ENCODE measurements at regions not wholly inside any gene's neighbourhood (a gene's known extent, or its start where the extent isn't known, plus 50 kb on each side); places are given as distances from the start of the nearest gene placed in this dataset.

DNA sequence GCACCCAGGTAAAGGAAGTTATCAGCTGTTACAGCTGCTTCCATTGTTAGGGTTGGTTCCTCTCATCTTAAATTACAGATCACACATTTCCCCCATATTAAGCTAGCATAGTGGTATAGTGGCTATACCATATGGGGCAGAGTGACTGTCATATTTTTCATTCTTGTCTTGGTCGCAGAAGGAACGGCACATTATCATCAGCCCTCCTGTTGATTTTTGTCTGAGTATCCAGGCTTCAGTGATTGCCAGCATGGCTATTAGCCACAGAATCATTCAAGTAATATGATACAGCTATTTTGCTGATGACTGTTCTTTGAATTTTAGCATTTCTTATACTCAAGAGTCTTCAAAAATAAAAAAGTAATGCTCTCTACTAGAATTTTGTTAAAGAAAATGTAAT lies 240.9 kb downstream of the LIG4 start:
- H3K27ac ChIP-seq: no peak overlapping the region
- peaks cover 0 to 6% (median 0%) of the 10 kb centered on the region in 4 donors for H3K4me1 ChIP-seq
- H3K9me3 ChIP-seq: no peaks in the 10 kb centered on the region
- H3K27me3 ChIP-seq: no peaks in the 10 kb centered on the region
- intact Hi-C loops (cut with DNase I; ENCODE audit: low total_unique reads): no loop called here
- no peak for DNase-seq
- TF ChIP-seq POLR2A (IDR thresholded peaks at IDR 0.05) (no peak), POLR2AphosphoS5 (IDR thresholded peaks at IDR 0.05) (no peak), EP300 (IDR thresholded peaks at IDR 0.05) (no peak)
- TF ChIP-seq, protein P1, sequence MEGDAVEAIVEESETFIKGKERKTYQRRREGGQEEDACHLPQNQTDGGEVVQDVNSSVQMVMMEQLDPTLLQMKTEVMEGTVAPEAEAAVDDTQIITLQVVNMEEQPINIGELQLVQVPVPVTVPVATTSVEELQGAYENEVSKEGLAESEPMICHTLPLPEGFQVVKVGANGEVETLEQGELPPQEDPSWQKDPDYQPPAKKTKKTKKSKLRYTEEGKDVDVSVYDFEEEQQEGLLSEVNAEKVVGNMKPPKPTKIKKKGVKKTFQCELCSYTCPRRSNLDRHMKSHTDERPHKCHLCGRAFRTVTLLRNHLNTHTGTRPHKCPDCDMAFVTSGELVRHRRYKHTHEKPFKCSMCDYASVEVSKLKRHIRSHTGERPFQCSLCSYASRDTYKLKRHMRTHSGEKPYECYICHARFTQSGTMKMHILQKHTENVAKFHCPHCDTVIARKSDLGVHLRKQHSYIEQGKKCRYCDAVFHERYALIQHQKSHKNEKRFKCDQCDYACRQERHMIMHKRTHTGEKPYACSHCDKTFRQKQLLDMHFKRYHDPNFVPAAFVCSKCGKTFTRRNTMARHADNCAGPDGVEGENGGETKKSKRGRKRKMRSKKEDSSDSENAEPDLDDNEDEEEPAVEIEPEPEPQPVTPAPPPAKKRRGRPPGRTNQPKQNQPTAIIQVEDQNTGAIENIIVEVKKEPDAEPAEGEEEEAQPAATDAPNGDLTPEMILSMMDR (IDR thresholded peaks at IDR 0.05): no peak
- WGBS, 5 donors: 81 to 89% (median 86%) methylated on average over 2 of the region's 2 CpGs
- no peaks in the 10 kb centered on the region for H3K36me3 ChIP-seq
- H3K4me3 ChIP-seq: no peak overlapping the region

DNA sequence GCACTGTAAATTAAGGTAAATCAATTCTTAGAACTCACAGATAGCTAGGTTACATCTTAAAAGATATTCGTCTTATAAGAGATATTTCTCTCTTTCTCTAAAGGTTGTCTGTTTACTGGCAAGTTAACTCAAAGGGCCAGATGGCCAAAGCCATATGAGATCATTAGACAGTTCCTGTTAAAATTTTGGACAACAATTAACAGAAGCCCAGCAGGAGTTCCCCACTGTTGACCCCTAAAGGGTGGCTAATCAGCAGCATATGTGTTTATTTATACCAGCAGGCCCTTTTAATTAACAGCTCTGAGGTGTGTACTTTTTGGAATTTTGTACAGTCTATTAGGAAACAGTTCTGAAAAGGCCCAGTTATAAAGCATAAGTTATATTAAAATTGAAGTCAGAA lies 245.8 kb downstream of the LIG4 start:
- no peak for DNase-seq
- H3K27me3 ChIP-seq: no peaks in the 10 kb centered on the region
- WGBS, 5 donors: 83 to 99% (median 84%) methylated on average over 1 of the region's 1 CpG
- no peaks in the 10 kb centered on the region for H3K4me1 ChIP-seq
- intact Hi-C loops (cut with DNase I; ENCODE audit: low total_unique reads): no loop called here
- no peaks in the 10 kb centered on the region for H3K36me3 ChIP-seq
- no peak overlapping the region for H3K27ac ChIP-seq
- no peaks in the 10 kb centered on the region for H3K9me3 ChIP-seq
- no peak overlapping the region for H3K4me3 ChIP-seq
- TF ChIP-seq, protein P1 (IDR thresholded peaks at IDR 0.05): no peak
- TF ChIP-seq POLR2A (IDR thresholded peaks at IDR 0.05) (no peak), EP300 (IDR thresholded peaks at IDR 0.05) (no peak), POLR2AphosphoS5 (IDR thresholded peaks at IDR 0.05) (no peak)

DNA sequence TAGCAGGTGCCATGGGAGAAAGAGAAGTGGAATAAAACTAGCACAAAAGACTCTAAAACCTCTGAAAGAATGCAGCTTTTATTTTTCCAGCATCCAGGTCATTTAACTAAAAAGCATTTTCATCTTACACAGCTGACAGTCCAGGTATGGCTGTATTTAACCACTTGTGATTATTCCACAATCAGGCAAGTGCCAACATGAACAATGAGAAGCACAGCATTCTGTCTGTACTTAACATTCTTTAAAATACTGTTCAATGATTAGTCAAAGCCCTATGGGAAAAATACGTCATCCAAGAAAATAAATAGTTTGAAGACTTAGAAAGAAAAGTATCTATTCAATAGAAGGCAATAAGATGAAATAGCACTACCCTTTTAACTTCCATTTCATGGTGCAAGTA lies 246.9 kb downstream of the LIG4 start:
- DNase-seq: no peak
- Histone ChIP-seq H3K27ac (no peak overlapping the region), H3K9me3 (no peaks in the 10 kb centered on the region), H3K36me3 (no peaks in the 10 kb centered on the region), H3K27me3 (no peaks in the 10 kb centered on the region), H3K4me1 (no peaks in the 10 kb centered on the region), H3K4me3 (no peak overlapping the region)
- intact Hi-C loops (cut with DNase I; ENCODE audit: low total_unique reads): no loop called here
- no peak for TF ChIP-seq POLR2A (IDR thresholded peaks at IDR 0.05)
- no peak for TF ChIP-seq POLR2AphosphoS5 (IDR thresholded peaks at IDR 0.05)
- TF ChIP-seq, protein P1 (IDR thresholded peaks at IDR 0.05): no peak
- TF ChIP-seq EP300 (IDR thresholded peaks at IDR 0.05): no peak
- 84 to 92% (median 88%) methylated on average over 1 of the region's 1 CpG for WGBS, 5 donors

DNA sequence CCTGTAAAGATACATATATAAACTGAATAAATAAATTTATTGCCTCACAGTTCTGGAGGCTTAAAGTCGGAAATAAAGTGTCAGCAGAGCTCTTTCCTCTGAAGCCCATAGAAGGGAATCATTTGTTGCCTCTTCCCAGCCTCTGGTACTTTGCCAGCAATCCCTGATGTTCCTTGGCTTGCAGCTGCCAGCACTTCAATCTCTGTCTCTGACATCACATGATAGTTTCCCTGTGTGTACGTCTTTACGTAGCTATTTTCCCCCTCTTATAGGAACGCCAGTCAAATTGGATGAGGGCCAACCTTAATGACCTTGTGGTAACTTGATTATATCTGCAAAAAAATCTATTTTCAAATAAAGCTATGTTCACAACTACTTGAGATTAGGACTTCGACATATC lies 250.9 kb downstream of the LIG4 start:
- peaks cover 0 to 13% (median 4%) of the 10 kb centered on the region in 4 donors for H3K4me1 ChIP-seq
- no peaks in the 10 kb centered on the region for H3K9me3 ChIP-seq
- no peaks in the 10 kb centered on the region for H3K27me3 ChIP-seq
- DNase-seq: peak in 1 of 2 donors; percentile 54
- H3K27ac ChIP-seq: no peak overlapping the region
- TF ChIP-seq POLR2AphosphoS5 (IDR thresholded peaks at IDR 0.05): no peak
- no peak for TF ChIP-seq POLR2A (IDR thresholded peaks at IDR 0.05)
- TF ChIP-seq, protein P1 (IDR thresholded peaks at IDR 0.05): no peak
- TF ChIP-seq EP300 (IDR thresholded peaks at IDR 0.05): no peak
- H3K36me3 ChIP-seq: no peaks in the 10 kb centered on the region
- no peak overlapping the region for H3K4me3 ChIP-seq
- intact Hi-C loops (cut with DNase I; ENCODE audit: low total_unique reads): no loop called here
- WGBS, 5 donors: 19 to 28% (median 21%) methylated on average over 5 of the region's 5 CpGs
